Gastrocnemius medialis (tissue), 4 donors: ENCODE measurements at regions not wholly inside any gene's neighbourhood (a gene's known extent, or its start where the extent isn't known, plus 50 kb on each side); places are given as distances from the start of the nearest gene placed in this dataset.

ENCODE experiments used
- ATAC-seq, 2 donors: fragments of 150-250 bp; one replicate each; pipeline ENCODE4 v1.9.1; 2016
- DNase-seq, 2 donors: peaks; one replicate each; pipeline ENCODE4 v3.0.0-alpha.2; 2019
- H3K27ac ChIP-seq, 4 donors: fragments of 200-600 bp; sonication (generic); 1 replicate in 1 of 4; 2 replicates in 3 of 4; pipeline ENCODE4 v1.5.1; 2016 to 2018; ENCODE audit warnings: mild to moderate bottlenecking in 2 of 4, moderate library complexity in 1 of 4
- H3K27me3 ChIP-seq, 3 donors: fragments of 200-600 bp; sonication (generic) in 2 of 3; 1 replicate in 1 of 3; 2 replicates in 2 of 3; pipeline versions ENCODE4 v1.5.1 to v1.6.0; 2016 to 2019; ENCODE audit warnings: mild to moderate bottlenecking in 1 of 3, moderate library complexity in 1 of 3
- H3K36me3 ChIP-seq, 2 donors: fragments of 200-600 bp; sonication (generic) in 1 of 2; one replicate each; pipeline ENCODE4 v1.5.1; 2017 to 2018
- H3K4me1 ChIP-seq, 2 donors: fragments of 200-600 bp; sonication (generic) in 1 of 2; one replicate each; pipeline ENCODE4 v1.5.1; 2016 to 2017; ENCODE audit warnings: mild to moderate bottlenecking in 2 of 2
- H3K4me3 ChIP-seq, 4 donors: fragments of 200-600 bp; sonication (generic) in 3 of 4; 1 replicate in 1 of 4; 2 replicates in 3 of 4; pipeline ENCODE4 v1.5.1; 2016 to 2019; ENCODE audit warnings: mild to moderate bottlenecking in 2 of 4
- H3K9me3 ChIP-seq, 3 donors: fragments of 200-600 bp; sonication (generic) in 2 of 3; 1 replicate in 1 of 3; 2 replicates in 2 of 3; pipeline ENCODE4 v1.5.1; 2016 to 2019
- POLR2A ChIP-seq, 2 donors: fragments of 450-650 bp; IDR thresholded peaks; one replicate each; pipeline ENCODE4 v1.6.1; 2017; ENCODE audit warnings: antibody characterized with exemption in 2 of 2, mild to moderate bottlenecking in 2 of 2, moderate library complexity in 2 of 2
- in situ Hi-C, 4 donors: fragments of 200-750 bp; cut with MboI; loops; one replicate each; pipeline versions ENCODE4 v1.15.0 to v1.8.0; 2017; ENCODE audit warnings: low sequenced_read_pairs in 4 of 4
- intact Hi-C: fragments of 100-400 bp; cut with DNase I; formaldehyde crosslinking; loops from one replicate; pipeline ENCODE4 v1.15.1; 2023; ENCODE audit warnings: low total_unique reads
- TF ChIP-seq, protein P1 (sequence below), 5 experiments: fragments of 450-650 bp in 3 of 5; fragments of 200-600 bp in 2 of 5; sonication (generic) in 2 of 5; IDR thresholded peaks in 4 of 5; conservative IDR thresholded peaks in 1 of 5; 1 replicate in 4 of 5; 2 replicates in 1 of 5; pipeline ENCODE4 v1.5.1; 2016 to 2019; ENCODE audit warnings: antibody characterized with exemption in 5 of 5, mild to moderate bottlenecking in 3 of 5, moderate library complexity in 3 of 5

DNA sequence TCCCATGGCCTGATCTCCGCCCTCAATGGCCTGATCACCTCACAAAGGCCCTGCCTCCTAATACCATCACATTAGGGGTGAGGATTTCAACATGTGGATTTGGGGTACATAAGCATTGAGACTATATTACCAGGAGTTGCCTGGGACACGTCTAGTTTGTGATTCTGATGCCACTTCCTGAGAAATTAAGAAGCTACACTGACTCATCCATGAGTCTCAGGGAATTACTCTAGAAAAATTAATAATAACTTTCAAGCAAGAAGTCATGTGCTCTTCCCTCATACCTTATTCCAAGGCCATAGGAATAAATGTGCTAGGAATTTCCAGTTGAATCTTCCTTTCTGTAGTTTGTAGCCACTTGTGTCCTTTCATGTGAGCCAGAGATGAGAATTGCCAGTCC, 519.3 kb upstream of the MKI67 start:
- intact Hi-C loops, result no loop called here
- H3K27ac ChIP-seq, result no peak overlapping the region
- in situ Hi-C loops, result no loop called here
- no peak for ATAC-seq
- H3K27me3 ChIP-seq, result no peaks in the 10 kb centered on the region
- DNase-seq, result no peak
- no peaks in the 10 kb centered on the region for H3K4me1 ChIP-seq
- no peak for TF ChIP-seq POLR2A (IDR thresholded peaks at IDR 0.05)
- TF ChIP-seq, protein P1, sequence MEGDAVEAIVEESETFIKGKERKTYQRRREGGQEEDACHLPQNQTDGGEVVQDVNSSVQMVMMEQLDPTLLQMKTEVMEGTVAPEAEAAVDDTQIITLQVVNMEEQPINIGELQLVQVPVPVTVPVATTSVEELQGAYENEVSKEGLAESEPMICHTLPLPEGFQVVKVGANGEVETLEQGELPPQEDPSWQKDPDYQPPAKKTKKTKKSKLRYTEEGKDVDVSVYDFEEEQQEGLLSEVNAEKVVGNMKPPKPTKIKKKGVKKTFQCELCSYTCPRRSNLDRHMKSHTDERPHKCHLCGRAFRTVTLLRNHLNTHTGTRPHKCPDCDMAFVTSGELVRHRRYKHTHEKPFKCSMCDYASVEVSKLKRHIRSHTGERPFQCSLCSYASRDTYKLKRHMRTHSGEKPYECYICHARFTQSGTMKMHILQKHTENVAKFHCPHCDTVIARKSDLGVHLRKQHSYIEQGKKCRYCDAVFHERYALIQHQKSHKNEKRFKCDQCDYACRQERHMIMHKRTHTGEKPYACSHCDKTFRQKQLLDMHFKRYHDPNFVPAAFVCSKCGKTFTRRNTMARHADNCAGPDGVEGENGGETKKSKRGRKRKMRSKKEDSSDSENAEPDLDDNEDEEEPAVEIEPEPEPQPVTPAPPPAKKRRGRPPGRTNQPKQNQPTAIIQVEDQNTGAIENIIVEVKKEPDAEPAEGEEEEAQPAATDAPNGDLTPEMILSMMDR (IDR thresholded peaks at IDR 0.05 in 4 of 5, conservative IDR thresholded peaks at IDR 0.05 in 1 of 5), result no peak
- no peak overlapping the region for H3K4me3 ChIP-seq
- H3K9me3 ChIP-seq, result no peaks in the 10 kb centered on the region
- no peaks in the 10 kb centered on the region for H3K36me3 ChIP-seq

DNA sequence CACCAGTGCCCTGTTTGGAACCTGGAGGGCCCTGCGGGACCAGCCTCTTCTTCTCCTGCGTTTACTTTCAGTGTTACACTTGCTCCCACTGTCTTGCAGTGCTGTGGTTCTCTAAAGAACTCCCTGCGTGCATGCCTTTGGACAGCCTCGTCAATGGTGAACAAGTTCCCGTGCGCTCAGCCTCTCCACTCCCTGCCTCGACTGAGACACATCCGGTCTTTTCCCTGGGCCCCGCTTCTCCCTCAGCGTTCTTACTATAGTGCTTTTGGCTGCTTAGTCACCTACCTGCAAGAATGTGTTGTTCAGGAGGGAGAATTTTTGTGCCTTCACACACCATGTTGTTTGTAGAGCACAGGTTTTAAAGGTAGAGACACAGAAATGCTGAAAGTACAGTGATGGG, 520.7 kb upstream of the MKI67 start:
- Histone ChIP-seq H3K27me3 (no peaks in the 10 kb centered on the region), H3K9me3 (no peaks in the 10 kb centered on the region), H3K4me1 (no peaks in the 10 kb centered on the region), H3K4me3 (no peak overlapping the region), H3K27ac (no peak overlapping the region), H3K36me3 (no peaks in the 10 kb centered on the region)
- in situ Hi-C loops, result no loop called here
- DNase-seq (no peak), ATAC-seq (no peak)
- intact Hi-C loops, result no loop called here
- no peak for TF ChIP-seq POLR2A (IDR thresholded peaks at IDR 0.05)
- TF ChIP-seq, protein P1 (IDR thresholded peaks at IDR 0.05 in 4 of 5, conservative IDR thresholded peaks at IDR 0.05 in 1 of 5), result no peak

DNA sequence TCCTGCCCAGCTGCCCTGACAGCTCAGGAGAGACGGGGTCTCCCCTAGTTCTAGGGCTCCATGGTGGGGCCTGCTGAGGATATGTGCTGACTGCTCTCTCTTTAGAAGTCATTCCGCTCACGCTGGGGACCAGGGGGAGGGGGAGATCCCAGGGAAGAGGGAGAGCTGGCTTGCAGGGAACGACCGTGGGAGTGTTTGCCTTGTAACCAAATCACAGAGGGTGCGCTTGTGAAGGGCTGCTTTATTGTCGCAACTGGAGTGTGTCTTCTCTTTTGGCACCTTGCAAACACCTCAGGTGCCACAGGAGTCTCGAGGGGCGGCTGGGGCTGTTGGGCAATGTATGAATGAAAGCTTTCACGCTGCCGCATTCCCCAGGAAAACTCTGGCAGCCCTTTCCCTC, 531.3 kb upstream of the MKI67 start:
- no peaks in the 10 kb centered on the region for H3K27me3 ChIP-seq
- H3K27ac ChIP-seq, result no peak overlapping the region
- TF ChIP-seq, protein P1 (IDR thresholded peaks at IDR 0.05 in 4 of 5, conservative IDR thresholded peaks at IDR 0.05 in 1 of 5), result no peak
- TF ChIP-seq POLR2A (IDR thresholded peaks at IDR 0.05), result no peak
- H3K4me1 ChIP-seq, result no peaks in the 10 kb centered on the region
- intact Hi-C loops, result no loop called here
- H3K36me3 ChIP-seq, result no peaks in the 10 kb centered on the region
- DNase-seq (no peak), ATAC-seq (no peak)
- no peaks in the 10 kb centered on the region for H3K9me3 ChIP-seq
- no peak overlapping the region for H3K4me3 ChIP-seq
- in situ Hi-C loops, result no loop called here

DNA sequence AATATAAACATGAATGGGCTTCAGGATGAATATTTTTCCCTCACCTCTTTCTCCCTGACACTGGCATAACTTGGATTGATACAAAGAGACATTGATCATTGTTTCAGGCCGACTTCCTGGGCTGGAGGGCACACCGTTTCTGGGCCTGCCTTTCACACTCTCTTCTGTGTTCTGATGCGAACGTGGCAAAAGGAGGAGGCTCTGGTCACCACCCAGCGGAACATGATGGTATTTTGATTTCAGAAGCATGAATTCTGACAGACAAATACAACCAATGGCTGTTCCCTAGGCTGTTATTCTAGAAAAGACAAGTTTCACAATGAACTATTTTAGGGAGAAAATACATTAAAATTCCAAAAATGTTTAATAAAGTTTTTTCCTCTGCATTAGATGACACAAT, 534.5 kb upstream of the MKI67 start:
- intact Hi-C loops, result no loop called here
- Histone ChIP-seq H3K4me1 (no peaks in the 10 kb centered on the region), H3K4me3 (no peak overlapping the region), H3K9me3 (no peaks in the 10 kb centered on the region), H3K27ac (no peak overlapping the region), H3K27me3 (no peaks in the 10 kb centered on the region), H3K36me3 (no peaks in the 10 kb centered on the region)
- DNase-seq, result no peak
- in situ Hi-C loops, result no loop called here
- no peak for ATAC-seq
- TF ChIP-seq POLR2A (IDR thresholded peaks at IDR 0.05), result no peak
- TF ChIP-seq, protein P1 (IDR thresholded peaks at IDR 0.05 in 4 of 5, conservative IDR thresholded peaks at IDR 0.05 in 1 of 5), result no peak

DNA sequence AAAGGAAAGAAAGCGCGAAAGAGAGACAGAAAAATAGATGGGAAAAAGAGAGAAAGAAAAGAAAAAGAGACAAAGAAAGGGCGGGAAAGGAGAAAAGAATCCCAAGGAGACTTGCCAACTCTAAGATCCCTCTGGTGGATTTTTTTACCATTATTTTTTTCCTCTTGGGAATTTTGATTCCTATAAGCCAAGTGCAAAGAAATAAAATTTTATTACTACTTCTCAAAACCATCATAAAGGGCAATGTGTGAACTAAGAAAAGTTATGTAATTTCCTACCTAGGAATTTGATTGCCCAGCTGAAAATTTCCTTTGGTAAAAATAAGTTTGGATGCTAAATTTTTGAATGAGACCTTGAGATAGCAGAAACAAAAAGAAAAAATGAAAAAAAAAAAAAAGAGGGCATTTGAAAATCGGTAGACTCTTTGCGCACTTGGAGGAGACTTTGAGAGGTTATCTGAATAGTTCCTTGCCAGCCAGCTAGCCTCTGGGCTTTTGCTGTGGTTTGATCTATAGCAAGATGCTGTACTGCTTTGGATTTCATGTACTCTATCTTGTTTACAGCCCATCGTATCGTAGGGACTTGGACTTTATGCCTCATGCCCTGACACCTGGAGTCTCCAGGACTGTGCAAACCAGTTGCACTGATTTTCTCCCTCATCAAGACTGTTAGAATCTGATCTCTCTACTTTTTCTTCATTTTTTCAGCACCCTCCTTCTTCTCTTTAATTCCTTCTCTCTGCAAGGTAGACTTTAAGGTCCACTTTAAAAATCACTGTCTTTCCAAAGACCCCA, 535.4 kb upstream of the MKI67 start:
- TF ChIP-seq, protein P1 (IDR thresholded peaks at IDR 0.05 in 4 of 5, conservative IDR thresholded peaks at IDR 0.05 in 1 of 5), result no peak
- no peak for TF ChIP-seq POLR2A (IDR thresholded peaks at IDR 0.05)
- in situ Hi-C loops, result no loop called here
- no peak for DNase-seq

More for the DNA sequence above, 535.4 kb upstream of the MKI67 start:
- intact Hi-C loops, result no loop called here
- H3K9me3 ChIP-seq, result no peaks in the 10 kb centered on the region
- no peaks in the 10 kb centered on the region for H3K36me3 ChIP-seq
- H3K27me3 ChIP-seq, result no peaks in the 10 kb centered on the region
- H3K4me1 ChIP-seq, result no peaks in the 10 kb centered on the region
- ATAC-seq, result no peak
- H3K27ac ChIP-seq, result no peak overlapping the region
- no peak overlapping the region for H3K4me3 ChIP-seq
